Stimulated activated CD8-positive, alpha-beta memory T cell treated with anti-CD3 and anti-CD28 coated beads, Interleukin-15, amount 100 ng/mL, for 48 hours (primary cell): ENCODE measurements at regions not wholly inside any gene's neighbourhood (a gene's known extent, or its start where the extent isn't known, plus 50 kb on each side); places are given as distances from the start of the nearest gene placed in this dataset.

Experiments used
- DNase-seq, 2 donors: peaks; one replicate each; pipeline ENCODE4 v3.0.0-alpha.2; 2020; ENCODE audit warnings: low read depth in 2 of 2

GRCh38 chr2:64221935-64222334, 77.7 kb upstream of the PELI1 start:
- no peak for DNase-seq

- no peak for DNase-seq
These were observed 78.1 kb upstream of the PELI1 start for GRCh38 chr2:64222351-64222750.

- no peak for DNase-seq
These were observed 78.8 kb upstream of the PELI1 start for GRCh38 chr2:64223055-64223454.

- DNase-seq: no peak
These were observed 81.3 kb upstream of the PELI1 start for GRCh38 chr2:64225491-64225890.

- no peak for DNase-seq
These were observed 82.4 kb upstream of the PELI1 start for GRCh38 chr2:64226611-64227010.

- no peak for DNase-seq
These were observed 83.4 kb upstream of the PELI1 start for GRCh38 chr2:64227603-64228125.

- peak in 1 of 2 donors; percentile 52 for DNase-seq
These were observed 84.0 kb upstream of the PELI1 start for GRCh38 chr2:64228126-64228678.

- no peak for DNase-seq
These were observed 84.7 kb upstream of the PELI1 start for GRCh38 chr2:64228918-64229317.

- no peak for DNase-seq
These were observed 86.3 kb upstream of the PELI1 start for GRCh38 chr2:64230540-64230939.

GRCh38 chr2:64232266-64232665, 88.0 kb upstream of the PELI1 start:
- no peak for DNase-seq

GRCh38 chr2:64233376-64233922, 89.2 kb upstream of the PELI1 start:
- DNase-seq: no peak

- no peak for DNase-seq
These were observed 89.9 kb upstream of the PELI1 start for GRCh38 chr2:64234150-64234549.

- DNase-seq: no peak
These were observed 90.6 kb upstream of the PELI1 start for GRCh38 chr2:64234785-64235184.

GRCh38 chr2:64237266-64237665, 93.0 kb upstream of the PELI1 start:
- no peak for DNase-seq

- DNase-seq: no peak
These were observed 94.6 kb upstream of the PELI1 start for GRCh38 chr2:64238799-64239198.

- no peak for DNase-seq
These were observed 99.1 kb upstream of the PELI1 start for GRCh38 chr2:64243081-64244036.

GRCh38 chr2:64244037-64244416, 99.8 kb upstream of the PELI1 start:
- DNase-seq: no peak

GRCh38 chr2:64245631-64246030, 101.4 kb upstream of the PELI1 start:
- no peak for DNase-seq

- DNase-seq: no peak
These were observed 102.7 kb upstream of the PELI1 start for GRCh38 chr2:64246962-64247361.

GRCh38 chr2:64249426-64249825, 105.2 kb upstream of the PELI1 start:
- DNase-seq: no peak

GRCh38 chr2:64250063-64250462, 105.8 kb upstream of the PELI1 start:
- no peak for DNase-seq

- no peak for DNase-seq
These were observed 106.7 kb upstream of the PELI1 start for GRCh38 chr2:64250751-64251423.
